HUES6 (cell line): ENCODE measurements at regions not wholly inside any gene's neighbourhood (a gene's known extent, or its start where the extent isn't known, plus 50 kb on each side); places are given as distances from the start of the nearest gene placed in this dataset.
"Not testable (repeated sequence)": the region's sequence is repeated elsewhere in the genome, so short reads cannot be mapped to it uniquely, and the experiment has no call there.

ENCODE experiments used
- H3K27ac ChIP-seq: 2 replicates; pipeline ENCODE4 v1.7.0; 2013; ENCODE audit warnings: low read depth, mild to moderate bottlenecking, low read length, inconsistent platforms
- H3K27me3 ChIP-seq: 2 replicates; pipeline ENCODE4 v1.6.1; 2013; ENCODE audit warnings: low read length; ENCODE audit not compliant: control insufficient read depth, insufficient read depth
- H3K36me3 ChIP-seq: 2 replicates; pipeline ENCODE4 v1.6.1; 2013; ENCODE audit warnings: low read length; ENCODE audit not compliant: control insufficient read depth, insufficient read depth
- H3K4me1 ChIP-seq: 2 replicates; pipeline ENCODE4 v1.6.1; 2013; ENCODE audit warnings: low read length; ENCODE audit not compliant: control insufficient read depth, insufficient read depth
- H3K4me3 ChIP-seq: 2 replicates; pipeline ENCODE4 v1.5.1; 2013; ENCODE audit warnings: low read depth, low read length
- H3K9ac ChIP-seq: one replicate; pipeline ENCODE4 v1.6.1; 2013; ENCODE audit warnings: mild to moderate bottlenecking, low read length
- H3K9me3 ChIP-seq: 2 replicates; pipeline ENCODE4 v1.6.1; 2013; ENCODE audit warnings: low read depth, low read length; ENCODE audit not compliant: control insufficient read depth, insufficient read depth

- Histone ChIP-seq H3K27me3 (no peaks in the 10 kb centered on the region), H3K4me3 (no peak overlapping the region), H3K27ac (no peak overlapping the region), H3K9ac (no peak overlapping the region), H3K36me3 (no peaks in the 10 kb centered on the region), H3K4me1 (no peaks in the 10 kb centered on the region), H3K9me3 (peaks cover 2% of the 10 kb centered on the region)
Observed at GRCh38 chr6:159642995-159643394, 50.0 kb downstream of the SOD2 start.

DNA sequence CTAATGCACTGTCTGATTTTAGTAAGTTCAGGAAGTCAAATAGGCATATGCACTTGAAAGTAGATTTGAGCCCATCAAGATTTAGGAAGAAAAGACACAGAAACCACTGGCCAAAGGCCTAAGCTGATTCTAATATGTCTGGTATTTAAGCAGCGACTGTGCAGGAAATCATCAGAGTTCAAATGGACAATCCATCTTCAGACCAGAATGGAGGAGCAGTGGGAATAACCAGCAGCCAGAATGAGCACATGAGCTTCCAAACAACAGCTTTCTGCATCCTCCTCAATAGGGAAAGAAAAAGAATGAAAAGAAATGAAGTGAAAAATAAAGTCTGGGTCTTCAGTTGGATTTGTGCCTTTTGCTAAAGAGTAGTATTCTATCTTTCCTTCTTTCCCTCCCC is 50.6 kb downstream of the SOD2 start:
- Histone ChIP-seq H3K4me3 (no peak overlapping the region), H3K9me3 (peaks cover 4% of the 10 kb centered on the region), H3K27me3 (no peaks in the 10 kb centered on the region), H3K27ac (no peak overlapping the region), H3K4me1 (no peaks in the 10 kb centered on the region), H3K9ac (no peak overlapping the region), H3K36me3 (no peaks in the 10 kb centered on the region)

DNA sequence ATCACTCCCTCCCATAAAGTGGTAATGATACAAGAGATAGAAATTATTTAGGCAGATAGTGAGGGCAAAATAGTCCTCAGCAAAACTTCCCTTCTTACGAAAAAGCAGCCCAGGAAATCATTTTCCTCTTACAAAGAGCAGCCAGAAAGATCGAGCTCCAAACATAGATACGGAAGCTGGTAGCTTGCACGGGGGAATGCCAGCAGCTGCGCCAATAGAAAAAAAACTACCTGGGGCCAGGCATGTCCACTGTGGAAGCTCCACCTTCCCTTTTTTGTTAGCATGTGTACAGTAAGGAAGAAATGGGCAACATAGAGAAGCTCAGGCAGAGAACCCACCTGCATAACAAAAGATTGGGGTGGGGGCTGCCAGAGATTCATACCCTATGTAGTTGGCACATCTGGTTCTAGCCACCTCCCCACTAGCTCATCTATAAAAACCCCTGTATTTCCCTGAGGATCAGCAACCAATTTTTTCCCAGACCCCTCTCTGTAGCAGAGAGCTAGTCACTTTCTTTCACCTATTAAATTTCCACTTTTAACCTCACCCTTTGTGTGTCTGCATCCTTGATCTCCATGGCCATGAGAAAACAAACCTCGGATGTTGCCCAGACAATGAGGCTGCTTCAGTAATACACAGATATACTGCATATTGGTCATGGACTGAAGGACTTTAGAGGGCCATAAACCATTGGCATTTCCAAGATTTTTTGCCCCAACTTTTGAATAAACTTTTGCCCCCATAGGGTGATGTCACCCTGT is 52.1 kb downstream of the SOD2 start:
- H3K36me3 ChIP-seq, result no peaks in the 10 kb centered on the region
- peaks cover 4% of the 10 kb centered on the region for H3K9me3 ChIP-seq
- no peak overlapping the region for H3K27ac ChIP-seq
- H3K4me3 ChIP-seq, result no peak overlapping the region
- H3K27me3 ChIP-seq, result no peaks in the 10 kb centered on the region
- H3K4me1 ChIP-seq, result no peaks in the 10 kb centered on the region
- H3K9ac ChIP-seq, result no peak overlapping the region

DNA sequence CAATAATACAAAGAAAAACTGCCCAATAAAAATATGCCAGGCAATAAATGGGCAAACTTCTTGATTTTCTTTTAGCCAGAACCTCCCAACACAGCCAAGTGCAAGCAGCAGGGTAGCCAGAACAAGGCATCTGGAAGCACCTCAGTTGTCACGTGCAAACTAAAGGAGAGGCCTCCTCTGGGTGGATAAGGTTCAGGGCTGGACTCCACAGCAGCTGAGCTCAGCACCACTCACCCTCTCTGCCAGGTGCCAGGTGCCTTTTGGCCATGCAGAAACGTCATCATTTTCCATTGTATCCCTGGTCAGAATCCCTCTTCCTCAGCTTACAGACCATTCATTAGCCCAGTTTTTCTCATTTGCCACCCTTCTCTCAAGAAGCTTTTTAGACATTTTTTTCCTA is 52.7 kb downstream of the SOD2 start:
- H3K4me1 ChIP-seq, result no peaks in the 10 kb centered on the region
- no peaks in the 10 kb centered on the region for H3K27me3 ChIP-seq
- peaks cover 4% of the 10 kb centered on the region for H3K9me3 ChIP-seq
- no peaks in the 10 kb centered on the region for H3K36me3 ChIP-seq
- H3K4me3 ChIP-seq, result no peak overlapping the region
- H3K9ac ChIP-seq, result no peak overlapping the region
- H3K27ac ChIP-seq, result no peak overlapping the region

DNA sequence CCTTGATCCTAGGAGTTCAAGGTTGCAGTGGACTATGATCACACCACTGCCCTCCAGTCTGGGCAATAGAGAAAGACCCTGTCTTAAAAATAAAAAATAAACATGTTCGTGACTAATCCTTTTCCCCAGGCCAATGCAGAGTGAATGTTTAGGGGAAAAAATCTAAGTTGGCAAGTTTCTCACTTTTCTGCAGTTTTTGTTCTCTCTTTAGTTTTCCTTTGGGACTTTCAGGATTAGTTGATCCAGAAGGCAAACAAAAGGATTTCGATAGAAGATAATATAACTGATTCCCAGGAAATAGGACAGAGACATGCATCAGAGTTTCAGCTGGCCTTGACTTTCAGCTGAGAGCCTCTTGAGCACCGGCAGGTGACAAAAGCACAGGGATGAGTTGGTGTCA is 53.3 kb downstream of the SOD2 start:
- Histone ChIP-seq H3K4me1 (no peaks in the 10 kb centered on the region), H3K27ac (no peak overlapping the region), H3K4me3 (no peak overlapping the region), H3K27me3 (no peaks in the 10 kb centered on the region), H3K9ac (no peak overlapping the region), H3K9me3 (peaks cover 4% of the 10 kb centered on the region), H3K36me3 (no peaks in the 10 kb centered on the region)

- Histone ChIP-seq H3K27ac (no peak overlapping the region), H3K27me3 (no peaks in the 10 kb centered on the region), H3K9ac (no peak overlapping the region), H3K4me1 (no peaks in the 10 kb centered on the region), H3K9me3 (peaks cover 4% of the 10 kb centered on the region), H3K36me3 (no peaks in the 10 kb centered on the region), H3K4me3 (no peak overlapping the region)
Observed at GRCh38 chr6:159633196-159633595, 59.8 kb downstream of the SOD2 start.

DNA sequence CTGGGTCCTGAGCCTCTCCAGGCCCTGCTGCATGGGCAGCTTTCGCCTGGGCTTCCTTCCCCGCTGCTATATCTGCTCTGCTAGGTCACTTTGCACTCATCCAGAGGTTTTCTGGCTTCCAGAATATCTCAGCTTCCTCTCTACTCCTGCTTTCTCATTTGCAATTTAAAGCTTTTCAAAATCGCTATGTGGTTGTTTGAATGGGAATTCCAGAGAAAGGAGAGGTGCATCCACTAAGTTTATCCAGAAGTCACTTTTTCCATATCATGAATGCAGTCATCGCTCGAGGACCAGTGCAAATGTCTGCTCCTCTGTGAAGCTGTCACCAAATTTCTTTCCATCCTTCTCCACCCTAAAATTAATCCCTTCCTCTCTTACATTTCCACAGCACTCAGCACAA is 61.2 kb downstream of the SOD2 start:
- H3K36me3 ChIP-seq, result no peaks in the 10 kb centered on the region
- H3K27ac ChIP-seq, result no peak overlapping the region
- no peaks in the 10 kb centered on the region for H3K9me3 ChIP-seq
- no peaks in the 10 kb centered on the region for H3K4me1 ChIP-seq
- no peak overlapping the region for H3K9ac ChIP-seq
- H3K27me3 ChIP-seq, result no peaks in the 10 kb centered on the region
- H3K4me3 ChIP-seq, result no peak overlapping the region

- Histone ChIP-seq H3K9me3 (no peaks in the 10 kb centered on the region), H3K36me3 (no peaks in the 10 kb centered on the region), H3K4me1 (no peaks in the 10 kb centered on the region), H3K9ac (no peak overlapping the region), H3K27ac (no peak overlapping the region), H3K27me3 (no peaks in the 10 kb centered on the region), H3K4me3 (no peak overlapping the region)
Observed at GRCh38 chr6:159627939-159628338, 65.1 kb downstream of the SOD2 start.

DNA sequence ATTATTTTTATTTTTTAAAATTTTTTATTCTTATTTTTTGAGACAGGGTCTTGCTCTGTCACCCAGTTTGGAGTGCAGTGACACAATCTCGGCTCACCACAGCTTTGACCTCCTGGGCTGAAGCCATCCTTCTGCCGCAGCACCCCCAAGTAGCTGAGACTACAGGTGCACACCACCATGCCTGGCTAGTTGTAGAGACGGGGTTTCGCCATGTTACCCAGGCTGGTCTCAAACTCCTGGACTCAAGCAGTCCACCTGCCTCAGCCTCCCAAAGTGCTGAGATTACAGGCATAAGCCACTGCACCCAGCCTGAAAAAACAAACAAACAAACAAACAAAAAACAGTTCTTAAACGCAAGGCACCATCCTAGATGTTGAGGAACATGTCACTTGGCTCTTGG is 66.5 kb downstream of the SOD2 start:
- H3K9ac ChIP-seq, H3K27me3 ChIP-seq, H3K9me3 ChIP-seq, H3K4me1 ChIP-seq, H3K36me3 ChIP-seq, H3K27ac ChIP-seq, H3K4me3 ChIP-seq: not testable (repeated sequence)

GRCh38 chr6:159623156-159623555 is 69.9 kb downstream of the SOD2 start:
- Histone ChIP-seq H3K36me3 (no peaks in the 10 kb centered on the region), H3K4me3 (no peak overlapping the region), H3K27ac (no peak overlapping the region), H3K27me3 (no peaks in the 10 kb centered on the region), H3K9ac (no peak overlapping the region), H3K9me3 (no peaks in the 10 kb centered on the region), H3K4me1 (no peaks in the 10 kb centered on the region)

GRCh38 chr6:159620947-159621346 is 72.1 kb downstream of the SOD2 start:
- no peaks in the 10 kb centered on the region for H3K36me3 ChIP-seq
- no peaks in the 10 kb centered on the region for H3K4me1 ChIP-seq
- H3K27me3 ChIP-seq, result no peaks in the 10 kb centered on the region
- H3K4me3 ChIP-seq, result no peak overlapping the region
- no peak overlapping the region for H3K27ac ChIP-seq
- H3K9ac ChIP-seq, result no peak overlapping the region
- peaks cover 15% of the 10 kb centered on the region for H3K9me3 ChIP-seq

DNA sequence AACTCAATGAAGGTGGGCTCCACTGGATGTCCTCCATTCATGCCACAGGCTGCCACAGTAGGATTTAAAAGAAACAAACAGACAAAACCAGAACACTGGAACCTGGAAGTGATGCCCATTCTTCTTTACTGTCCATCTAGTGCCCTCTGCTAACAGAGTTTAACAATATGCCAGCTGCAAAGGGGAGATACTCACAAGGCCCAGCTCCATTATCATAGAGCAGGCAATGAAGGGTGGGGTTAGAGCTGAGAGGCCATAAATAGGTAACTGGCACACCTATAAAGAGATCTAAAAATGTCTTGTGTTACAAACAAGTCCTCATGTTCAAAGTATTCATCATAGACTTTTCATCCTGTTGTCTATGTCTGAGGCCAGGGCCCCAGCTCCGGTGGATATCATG is 75.6 kb downstream of the SOD2 start:
- Histone ChIP-seq H3K27ac (no peak overlapping the region), H3K27me3 (no peaks in the 10 kb centered on the region), H3K4me1 (no peaks in the 10 kb centered on the region), H3K9me3 (peaks cover 20% of the 10 kb centered on the region), H3K4me3 (no peak overlapping the region), H3K36me3 (no peaks in the 10 kb centered on the region), H3K9ac (no peak overlapping the region)
